HCT116 (cell line): ENCODE measurements at regions not wholly inside any gene's neighbourhood (a gene's known extent, or its start where the extent isn't known, plus 50 kb on each side); places are given as distances from the start of the nearest gene placed in this dataset.

Source experiments
- ATAC-seq: fragments of 200-7000 bp; cut with Tn5 transposase; 2 replicates; pipeline ENCODE4 v1.9.1; 2020; ENCODE audit warnings: mild to moderate bottlenecking, moderate library complexity
- BruUV-seq: library from RNA; stranded (reverse); fragments of 400-500 nt; replicated peaks from 2 replicates; lab custom pipeline; 2021; lab: Mats Ljungman, UMichigan
- CTCF ChIA-PET: fragments of 300-600 bp; sonication (Branson Sonifier 250); formaldehyde crosslinking; loops from one replicate; lab custom pipeline; 2021; ENCODE audit warnings: antibody characterized with exemption; lab: Charles Lee
- POLR2A ChIA-PET: fragments of 300-600, 350-600 bp; sonication (Branson Sonifier 250); formaldehyde crosslinking; loops from one replicate; lab custom pipeline; 2021; ENCODE audit warnings: antibody characterized with exemption; lab: Charles Lee
- RAD21 ChIA-PET, 2 experiments: fragments of 300-600 bp; sonication (Branson Sonifier 250); formaldehyde crosslinking; loops; one replicate each; lab custom pipeline; 2023; ENCODE audit warnings: low total read pairs in 2 of 2; ENCODE audit not compliant: uncharacterized antibody in 2 of 2, unreplicated experiment in 2 of 2, low non-redundant PET in 1 of 2; lab: Charles Lee
- DNase-seq: peaks from one replicate; pipeline ENCODE4 v3.0.0-alpha.2; 2010; ENCODE audit warnings: low read depth, low spot score
- H2AFZ ChIP-seq: fragments of 200-600 bp; shearing (Covaris generic), sonication (generic); 2 replicates; pipeline ENCODE4 v1.6.1; 2017; ENCODE audit warnings: low read depth, mixed run types, mixed read lengths, antibody characterized with exemption, low read length; ENCODE audit not compliant: poor library complexity, severe bottlenecking
- H3K27ac ChIP-seq: 2 replicates; pipeline ENCODE4 v1.5.1; 2012; ENCODE audit warnings: low read depth, low read length
- H3K27me3 ChIP-seq: fragments of 200-600 bp; sonication (generic); 2 replicates; pipeline ENCODE4 v1.6.1; 2016; ENCODE audit warnings: mixed run types, low read length, mixed read lengths; ENCODE audit not compliant: insufficient read depth
- H3K36me3 ChIP-seq, 2 experiments: fragments of 200-500 bp in 1 of 2; fragments of 200-600 bp in 1 of 2; sonication (Bioruptor generic) in 1 of 2; sonication (generic) in 1 of 2; 2 replicates each; pipeline versions ENCODE4 v1.5.1 to v1.6.1; 2014 to 2016; ENCODE audit warnings: low read length in 2 of 2, inconsistent platforms in 1 of 2, mixed read lengths in 1 of 2, mixed run types in 1 of 2; ENCODE audit not compliant: insufficient read depth in 2 of 2, control insufficient read depth in 1 of 2
- H3K4me1 ChIP-seq, 2 experiments: fragments of 200-600 bp in 1 of 2; sonication (generic) in 1 of 2; 2 replicates each; pipeline versions ENCODE4 v1.5.1 to v1.6.1; 2012 to 2017; ENCODE audit warnings: low read length in 2 of 2, inconsistent platforms in 1 of 2, mild to moderate bottlenecking in 1 of 2, mixed read lengths in 1 of 2, mixed run types in 1 of 2, moderate library complexity in 1 of 2; ENCODE audit not compliant: insufficient read depth in 2 of 2, control insufficient read depth in 1 of 2
- H3K4me2 ChIP-seq: fragments of 200-600 bp; sonication (generic); 2 replicates; pipeline ENCODE4 v1.6.1; 2017; ENCODE audit warnings: mixed run types, low read length, mixed read lengths
- H3K4me3 ChIP-seq, 2 experiments: fragments of 200-600 bp in 1 of 2; sonication (generic) in 1 of 2; replicated peaks in 1 of 2; 2 replicates each; pipeline ENCODE4 v1.5.1; 2011 to 2016; ENCODE audit warnings: low read length in 2 of 2, control low read depth in 1 of 2, low read depth in 1 of 2, mild to moderate bottlenecking in 1 of 2, mixed read lengths in 1 of 2, mixed run types in 1 of 2
- H3K79me2 ChIP-seq: fragments of 200-600 bp; sonication (generic); 2 replicates; pipeline ENCODE4 v1.6.1; 2017; ENCODE audit warnings: mild to moderate bottlenecking, mixed run types, low read length, moderate library complexity, mixed read lengths; ENCODE audit not compliant: insufficient read depth
- H3K9ac ChIP-seq: fragments of 200-600 bp; sonication (generic); 2 replicates; pipeline ENCODE4 v1.6.1; 2016; ENCODE audit warnings: low read length, mixed read lengths
- H3K9me2 ChIP-seq: fragments of 200-600 bp; sonication (generic), shearing (Covaris generic); 2 replicates; pipeline ENCODE4 v1.6.1; 2017; ENCODE audit warnings: mixed run types, mild to moderate bottlenecking, moderate library complexity; ENCODE audit not compliant: insufficient read depth
- H3K9me3 ChIP-seq, 2 experiments: fragments of 200-500 bp in 1 of 2; fragments of 200-600 bp in 1 of 2; sonication (Bioruptor generic) in 1 of 2; sonication (generic) in 1 of 2; 2 replicates each; pipeline ENCODE4 v1.6.1; 2014 to 2017; ENCODE audit warnings: low read length in 2 of 2, mixed read lengths in 2 of 2, inconsistent platforms in 1 of 2, low read depth in 1 of 2, mild to moderate bottlenecking in 1 of 2, mixed run types in 1 of 2, moderate library complexity in 1 of 2; ENCODE audit not compliant: control insufficient read depth in 1 of 2, insufficient read depth in 1 of 2
- H4K20me1 ChIP-seq: fragments of 200-600 bp; sonication (generic), shearing (Covaris generic); 2 replicates; pipeline ENCODE4 v1.6.1; 2017; ENCODE audit warnings: mixed run types, mild to moderate bottlenecking, moderate library complexity; ENCODE audit not compliant: insufficient read depth
- ATF3 ChIP-seq: IDR thresholded peaks from 2 replicates; pipeline ENCODE4 v1.6.1; 2012
- CBX3 ChIP-seq: IDR thresholded peaks from 2 replicates; pipeline ENCODE4 v1.6.1; 2012; ENCODE audit warnings: low read depth
- CEBPB ChIP-seq: IDR thresholded peaks from 2 replicates; pipeline ENCODE4 v1.6.1; 2012; ENCODE audit warnings: low read depth
- EGR1 ChIP-seq: IDR thresholded peaks from 2 replicates; pipeline ENCODE4 v1.6.1; 2012; ENCODE audit warnings: low read depth
- EZH2 ChIP-seq: fragments of 200-600 bp; sonication (generic); IDR thresholded peaks from 2 replicates; pipeline ENCODE4 v1.6.1; 2017; ENCODE audit warnings: antibody characterized with exemption, mixed run types
- EZH2phosphoT487 ChIP-seq: fragments of 200-600 bp; IDR thresholded peaks from 2 replicates; pipeline ENCODE4 v1.6.1; 2018; ENCODE audit warnings: antibody characterized with exemption, borderline replicate concordance
- MAX ChIP-seq: IDR thresholded peaks from 2 replicates; pipeline ENCODE4 v1.6.1; 2012
- POLR2A ChIP-seq: IDR thresholded peaks from 2 replicates; pipeline ENCODE4 v1.7.0; 2011; ENCODE audit warnings: borderline replicate concordance; ENCODE audit not compliant: insufficient read depth, insufficient read length; ENCODE audit errors: extremely low read depth
- SP1 ChIP-seq: IDR thresholded peaks from 2 replicates; pipeline ENCODE4 v1.6.1; 2012; ENCODE audit warnings: low read depth
- YY1 ChIP-seq: IDR thresholded peaks from 2 replicates; pipeline ENCODE4 v1.6.1; 2011; ENCODE audit warnings: low read length, low read depth, moderate library complexity, mild to moderate bottlenecking; ENCODE audit not compliant: insufficient replicate concordance; ENCODE audit errors: extremely low read depth
- ZBTB33 ChIP-seq: IDR thresholded peaks from 2 replicates; pipeline ENCODE4 v1.6.1; 2011; ENCODE audit warnings: mild to moderate bottlenecking, low read length, moderate library complexity; ENCODE audit not compliant: insufficient replicate concordance; ENCODE audit errors: extremely low read depth
- ZFX ChIP-seq: fragments of 450-650 bp; IDR thresholded peaks from 2 replicates; pipeline ENCODE4 v1.6.1; 2017
- ZNF274 ChIP-seq: fragments of 200-500 bp; sonication (Bioruptor generic); IDR thresholded peaks from 2 replicates; pipeline ENCODE4 v1.6.1; 2014; ENCODE audit warnings: mild to moderate bottlenecking, low read depth, low read length, inconsistent platforms
- intact Hi-C: fragments of 100-400 bp; cut with micrococcal nuclease; formaldehyde crosslinking; loops from 2 replicates; pipeline ENCODE4 v1.10.0; 2022

- H3K27me3 ChIP-seq, result 0 out of 2 replicates have a peak, but pooled peaks cover 3% of the 10 kb centered on the region
- RAD21 ChIA-PET, result no interaction called here
Measured at GRCh38 chr1:228804173-228804572, 68.9 kb downstream of the RHOU start.

GRCh38 chr1:228804640-228805413, 69.5 kb downstream of the RHOU start:
- Histone ChIP-seq H3K9me2 (no peaks in the 10 kb centered on the region), H3K4me2 (no peak overlapping the region), H4K20me1 (no peaks in the 10 kb centered on the region), H3K36me3 (no peaks in the 10 kb centered on the region), H2AFZ (no peak overlapping the region), H3K9ac (no peak overlapping the region), H3K79me2 (no peaks in the 10 kb centered on the region), H3K9me3 (no peaks in the 10 kb centered on the region), H3K27me3 (0 out of 2 replicates have a peak, but pooled peaks cover 3% of the 10 kb centered on the region), H3K27ac (no peak overlapping the region), H3K4me1 (peaks cover 3 to 7% of the 10 kb centered on the region in 2 experiments), H3K4me3 (no peak overlapping the region)
- ChIA-PET CTCF (no interaction called here), RAD21 (no interaction called here), POLR2A (no interaction called here)
- no TSS peak for BruUV-seq
- intact Hi-C loops, result no loop called here
- ATAC-seq (no peak), DNase-seq (no peak)
- TF ChIP-seq EZH2phosphoT487, result no peak
- TF ChIP-seq EZH2, result no peak
- no peak for TF ChIP-seq YY1
- no peak for TF ChIP-seq SP1
- TF ChIP-seq CBX3, result no peak
- no peak for TF ChIP-seq POLR2A
- no peak for TF ChIP-seq ZBTB33

More at GRCh38 chr1:228804173-228804572, 68.9 kb downstream of the RHOU start:
- Histone ChIP-seq H3K9me3 (no peaks in the 10 kb centered on the region), H4K20me1 (no peaks in the 10 kb centered on the region), H3K4me2 (no peak overlapping the region), H3K27ac (no peak overlapping the region), H3K36me3 (no peaks in the 10 kb centered on the region), H3K4me3 (no peak overlapping the region), H3K9ac (no peak overlapping the region), H2AFZ (no peak overlapping the region), H3K79me2 (no peaks in the 10 kb centered on the region), H3K4me1 (peaks cover 0 to under 1% of the 10 kb centered on the region in 2 experiments; a peak in 1 of 4 replicates), H3K9me2 (no peaks in the 10 kb centered on the region)
- intact Hi-C loops, result no loop called here
- TF ChIP-seq SP1, result no peak
- no peak for TF ChIP-seq ATF3
- TF ChIP-seq EZH2, result no peak
- TF ChIP-seq CEBPB, result no peak
- no peak for TF ChIP-seq EGR1
- no peak for TF ChIP-seq MAX
- no peak for TF ChIP-seq ZNF274
- TF ChIP-seq YY1, result no peak
- TF ChIP-seq ZFX, result no peak
- BruUV-seq, result no TSS peak
- CTCF ChIA-PET, result no interaction called here
- POLR2A ChIA-PET, result no interaction called here
- no peak for ATAC-seq
- DNase-seq, result no peak
